IMR-90 (cell line): ENCODE measurements at regions not wholly inside any gene's neighbourhood (a gene's known extent, or its start where the extent isn't known, plus 50 kb on each side); places are given as distances from the start of the nearest gene placed in this dataset.

Experiments
- ATAC-seq: fragments of 200-7000 bp; cut with Tn5 transposase; 2 replicates; pipeline ENCODE4 v1.9.1; 2020; ENCODE audit warnings: low read depth, mild to moderate bottlenecking, moderate library complexity
- BruUV-seq: library from RNA; stranded (reverse); fragments of 400-500 nt; replicated peaks from 2 replicates; lab custom pipeline; 2021; lab: Mats Ljungman, UMichigan
- CTCF ChIA-PET: fragments of 300-600 bp; formaldehyde crosslinking; extraction: SDS; loops from one replicate; lab custom pipeline; 2021; ENCODE audit warnings: antibody characterized with exemption; lab: Yijun Ruan, JAX
- POLR2A ChIA-PET: fragments of 300-600 bp; sonication (Branson Sonifier 250); formaldehyde crosslinking; loops from one replicate; lab custom pipeline; 2022; ENCODE audit warnings: antibody characterized with exemption; ENCODE audit not compliant: unreplicated experiment; lab: Charles Lee
- DNase-seq: peaks from one replicate; pipeline ENCODE4 v3.0.0; 2013
- H2AFZ ChIP-seq: replicated peaks from 2 replicates; pipeline ENCODE3; 2013; ENCODE audit warnings: low read length, mild to moderate bottlenecking; ENCODE audit not compliant: poor library complexity
- H2AK5ac ChIP-seq: 2 replicates; pipeline ENCODE4 v1.6.1; 2013; ENCODE audit warnings: low read depth, low read length, inconsistent platforms
- H2AK9ac ChIP-seq: replicated peaks from 2 replicates; pipeline ENCODE3; 2013; ENCODE audit warnings: mild to moderate bottlenecking, low read depth, low read length, moderate library complexity; ENCODE audit not compliant: poor library complexity
- H2BK120ac ChIP-seq: 2 replicates; pipeline ENCODE4 v1.6.1; 2013; ENCODE audit warnings: low read depth, low read length, inconsistent platforms
- H2BK15ac ChIP-seq: 3 replicates; pipeline ENCODE4 v1.6.1; 2013; ENCODE audit warnings: low read depth, low read length, inconsistent platforms
- H2BK20ac ChIP-seq: 2 replicates; pipeline ENCODE4 v1.6.1; 2013; ENCODE audit warnings: low read depth, mild to moderate bottlenecking, inconsistent platforms, low read length, moderate library complexity
- H2BK5ac ChIP-seq: 2 replicates; pipeline ENCODE4 v1.6.1; 2013; ENCODE audit warnings: mild to moderate bottlenecking, low read depth, low read length, inconsistent platforms; ENCODE audit not compliant: poor library complexity, severe bottlenecking
- H3K14ac ChIP-seq: replicated peaks from 2 replicates; pipeline ENCODE4 v1.6.1; 2013; ENCODE audit warnings: low read depth, low read length, inconsistent platforms
- H3K18ac ChIP-seq: 2 replicates; pipeline ENCODE4 v1.6.1; 2013; ENCODE audit warnings: low read depth, low read length, control low read depth
- H3K23ac ChIP-seq: 2 replicates; pipeline ENCODE4 v1.6.1; 2013; ENCODE audit warnings: low read depth, low read length, inconsistent platforms
- H3K27ac ChIP-seq: 2 replicates; pipeline ENCODE4 v1.5.1; 2013; ENCODE audit warnings: mild to moderate bottlenecking, control low read depth, low read length; ENCODE audit not compliant: insufficient read depth
- H3K27me3 ChIP-seq: 2 replicates; pipeline ENCODE4 v1.6.1; 2013; ENCODE audit warnings: low read length; ENCODE audit not compliant: control insufficient read depth, insufficient read depth
- H3K36me3 ChIP-seq: 2 replicates; pipeline ENCODE4 v1.6.1; 2013; ENCODE audit warnings: low read length, mixed read lengths; ENCODE audit not compliant: control insufficient read depth, insufficient read depth
- H3K4ac ChIP-seq: 2 replicates; pipeline ENCODE4 v1.6.1; 2013; ENCODE audit warnings: low read depth, low read length, inconsistent platforms
- H3K4me1 ChIP-seq: 2 replicates; pipeline ENCODE4 v1.6.1; 2013; ENCODE audit warnings: low read length, mixed read lengths; ENCODE audit not compliant: control insufficient read depth, insufficient read depth
- H3K4me2 ChIP-seq: 2 replicates; pipeline ENCODE4 v1.6.1; 2013; ENCODE audit warnings: low read depth, mild to moderate bottlenecking, control low read depth, low read length, moderate library complexity
- H3K4me3 ChIP-seq: 2 replicates; pipeline ENCODE4 v1.5.1; 2013; ENCODE audit warnings: low read depth, mild to moderate bottlenecking, control low read depth, low read length, moderate library complexity; ENCODE audit not compliant: insufficient read depth
- H3K56ac ChIP-seq: 2 replicates; pipeline ENCODE4 v1.6.1; 2013; ENCODE audit warnings: low read length, inconsistent platforms; ENCODE audit not compliant: insufficient read depth; ENCODE audit errors: extremely low read depth
- H3K79me1 ChIP-seq, 2 experiments: 2 replicates each; pipeline ENCODE4 v1.6.1; 2013; ENCODE audit warnings: low read length in 2 of 2, inconsistent platforms in 1 of 2, low read depth in 1 of 2
- H3K9ac ChIP-seq: 2 replicates; pipeline ENCODE4 v1.6.1; 2013; ENCODE audit warnings: low read depth, low read length, control low read depth
- H3K9me1 ChIP-seq: 2 replicates; pipeline ENCODE4 v1.6.1; 2013; ENCODE audit warnings: low read length, inconsistent platforms; ENCODE audit not compliant: insufficient read depth
- H3K9me3 ChIP-seq: 2 replicates; pipeline ENCODE4 v1.6.1; 2013; ENCODE audit warnings: low read length; ENCODE audit not compliant: control insufficient read depth, insufficient read depth
- H4K20me1 ChIP-seq: 2 replicates; pipeline ENCODE4 v1.6.1; 2013; ENCODE audit warnings: low read length, inconsistent platforms; ENCODE audit not compliant: insufficient read depth
- H4K5ac ChIP-seq: 2 replicates; pipeline ENCODE4 v1.6.1; 2013; ENCODE audit warnings: mild to moderate bottlenecking, low read depth, low read length, control low read depth
- H4K8ac ChIP-seq, 2 experiments: 2 replicates each; pipeline ENCODE4 v1.6.1; 2013; ENCODE audit warnings: low read depth in 2 of 2, low read length in 2 of 2, control low read depth in 1 of 2, inconsistent platforms in 1 of 2
- H4K91ac ChIP-seq: 2 replicates; pipeline ENCODE4 v1.6.1; 2013; ENCODE audit warnings: low read depth, low read length, inconsistent platforms; ENCODE audit not compliant: insufficient read depth
- FOS ChIP-seq: fragments of 150-350 bp; IDR thresholded peaks from 2 replicates; pipeline ENCODE4 v1.6.1; 2016; ENCODE audit warnings: low read depth, low read length
- RAD21 ChIP-seq: IDR thresholded peaks from 2 replicates; pipeline ENCODE4 v1.6.1; 2012; ENCODE audit warnings: low read length, improper control_type of control experiment
- WGBS, 2 experiments: methylation state at CpG; one replicate each; pipeline versions ENCODE4 v1.1.5 to v1.1.7; 2013; ENCODE audit warnings: missing lambda C conversion rate in 2 of 2; ENCODE audit not compliant: insufficient read length in 1 of 2; ENCODE audit errors: extremely low coverage in 2 of 2; 5-methylcytosine and 5-hydroxymethylcytosine counted together
- dilution Hi-C: fragments of 300-500 bp; cut with HindIII; formaldehyde crosslinking; loops from one replicate; pipeline ENCODE4 v1.14.3; 2018; ENCODE audit warnings: low sequenced_read_pairs; ENCODE audit not compliant: unreplicated experiment
- in situ Hi-C: fragments of 300-500 bp; cut with MboI; formaldehyde crosslinking; loops from 3 replicates; pipeline ENCODE4 v1.14.3; 2019; ENCODE audit warnings: low sequenced_read_pairs, inconsistent platforms, mixed read lengths
- intact Hi-C: fragments of 100-400 bp; cut with micrococcal nuclease; formaldehyde crosslinking; loops from 2 replicates; pipeline ENCODE4 v1.10.0; 2022

GRCh38 chr6:99780556-99780885, 173.9 kb downstream of the PRDM13 start:
- TF ChIP-seq RAD21 (no peak), FOS (no peak)
- Histone ChIP-seq H2AFZ (no peak overlapping the region), H3K9me3 (no peaks in the 10 kb centered on the region), H3K36me3 (no peaks in the 10 kb centered on the region), H3K4ac (no peak overlapping the region), H3K18ac (no peak overlapping the region), H3K9ac (no peak overlapping the region), H4K20me1 (no peaks in the 10 kb centered on the region), H3K27me3 (peaks cover 2% of the 10 kb centered on the region), H4K8ac (no peak overlapping the region), H3K27ac (no peak overlapping the region), H2BK5ac (no peak overlapping the region), H3K14ac (no peak overlapping the region), H4K91ac (no peak overlapping the region), H3K4me3 (no peak overlapping the region), H3K79me1 (no peaks in the 10 kb centered on the region), H3K23ac (no peak overlapping the region), H2BK120ac (no peak overlapping the region), H3K9me1 (no peaks in the 10 kb centered on the region), H2AK9ac (no peak overlapping the region), H3K4me2 (no peak overlapping the region), H3K4me1 (no peaks in the 10 kb centered on the region), H2BK15ac (no peak overlapping the region), H2AK5ac (no peak overlapping the region), H4K5ac (no peak overlapping the region), H2BK20ac (no peak overlapping the region), H3K56ac (no peak overlapping the region)
- ChIA-PET CTCF (interaction anchor here (0.6 kb wide), 1 partner anchor 1003 kb away, joined by 4 read pairs; no protein-coding TSS in a partner anchor), POLR2A (no interaction called here)
- intact Hi-C loops, result no loop called here
- WGBS, 2 experiments, result 60% methylated on average over 1 of the region's 3 CpGs; no CpG with 5 or more reads in 1 of the 2 experiments
- no peak for DNase-seq
- no TSS peak for BruUV-seq
- dilution Hi-C loops, result no loop called here
- in situ Hi-C loops, result no loop called here
- no peak for ATAC-seq
